ENCODE measurements at regions not wholly inside any gene's neighbourhood (a gene's known extent, or its start where the extent isn't known, plus 50 kb on each side); places are given as distances from the start of the nearest gene placed in this dataset.

DNA sequence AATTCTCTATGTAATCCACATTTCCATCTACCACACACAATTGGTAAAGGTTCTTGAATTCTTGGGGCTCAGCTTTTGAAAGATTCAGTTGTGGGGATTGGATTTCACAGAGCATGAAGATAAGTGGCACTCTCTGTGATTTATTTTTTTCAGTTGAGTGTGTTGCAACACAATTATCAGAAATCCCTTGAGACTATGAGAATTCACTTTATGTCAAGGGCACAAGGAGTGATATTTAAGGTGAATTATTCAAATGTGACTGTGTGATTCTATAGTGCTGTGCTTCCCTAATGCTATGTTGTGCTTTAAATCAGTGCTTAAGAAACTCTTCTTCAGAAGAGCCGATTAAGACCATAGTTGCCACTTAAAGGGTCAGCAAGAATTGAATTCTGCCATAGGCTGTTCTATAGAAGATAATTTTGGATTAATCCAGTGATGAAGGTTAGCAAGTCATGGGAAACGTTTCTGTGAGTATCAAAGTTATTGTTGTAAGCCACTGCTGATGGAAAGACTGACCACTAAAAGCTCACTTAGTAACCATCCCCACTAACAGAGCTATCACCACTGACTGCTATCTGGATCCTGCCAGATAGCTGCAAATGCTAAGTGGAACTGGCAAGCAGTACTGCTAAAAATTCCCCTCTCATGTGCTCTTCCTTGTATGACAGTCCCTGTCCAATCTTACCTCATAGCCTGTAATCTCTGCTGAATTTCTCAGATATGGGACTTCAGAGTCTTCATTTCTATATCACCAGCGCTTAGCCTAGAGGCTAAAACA, 134.0 kb upstream of the SEMA3D start:
- Histone ChIP-seq H4K20me1 (ENCODE audit: control insufficient read depth, insufficient read depth, low read depth, low read length) (no peaks in the 10 kb centered on the region), H3K4me3 (ENCODE audit: low read length) (no peak overlapping the region), H3K4me1 (ENCODE audit: control insufficient read depth, low read length) (no peaks in the 10 kb centered on the region), H3K79me2 (ENCODE audit: control insufficient read depth, low read length) (no peaks in the 10 kb centered on the region), H3K27me3 (ENCODE audit: control insufficient read depth, low read length) (no peaks in the 10 kb centered on the region), H3F3A (ENCODE audit: control insufficient read depth, insufficient read depth) (no peaks in the 10 kb centered on the region), H3K27ac (ENCODE audit: low read depth, low read length) (no peak overlapping the region), H3K9me2 (replicated peaks; ENCODE audit: control insufficient read depth, low read length) (no peaks in the 10 kb centered on the region), H3K36me3 (ENCODE audit: control insufficient read depth, low read length) (no peaks in the 10 kb centered on the region), H3K9me3 (ENCODE audit: control insufficient read depth, insufficient read depth, low read length) (no peaks in the 10 kb centered on the region; the same call in 1 of the 2 replicates), H3K4me2 (ENCODE audit: low read length) (no peak overlapping the region)
- no peak for TF ChIP-seq EZH2phosphoT487 (IDR thresholded peaks at IDR 0.05; ENCODE audit: borderline replicate concordance, low read length)
- TF ChIP-seq, protein P1, sequence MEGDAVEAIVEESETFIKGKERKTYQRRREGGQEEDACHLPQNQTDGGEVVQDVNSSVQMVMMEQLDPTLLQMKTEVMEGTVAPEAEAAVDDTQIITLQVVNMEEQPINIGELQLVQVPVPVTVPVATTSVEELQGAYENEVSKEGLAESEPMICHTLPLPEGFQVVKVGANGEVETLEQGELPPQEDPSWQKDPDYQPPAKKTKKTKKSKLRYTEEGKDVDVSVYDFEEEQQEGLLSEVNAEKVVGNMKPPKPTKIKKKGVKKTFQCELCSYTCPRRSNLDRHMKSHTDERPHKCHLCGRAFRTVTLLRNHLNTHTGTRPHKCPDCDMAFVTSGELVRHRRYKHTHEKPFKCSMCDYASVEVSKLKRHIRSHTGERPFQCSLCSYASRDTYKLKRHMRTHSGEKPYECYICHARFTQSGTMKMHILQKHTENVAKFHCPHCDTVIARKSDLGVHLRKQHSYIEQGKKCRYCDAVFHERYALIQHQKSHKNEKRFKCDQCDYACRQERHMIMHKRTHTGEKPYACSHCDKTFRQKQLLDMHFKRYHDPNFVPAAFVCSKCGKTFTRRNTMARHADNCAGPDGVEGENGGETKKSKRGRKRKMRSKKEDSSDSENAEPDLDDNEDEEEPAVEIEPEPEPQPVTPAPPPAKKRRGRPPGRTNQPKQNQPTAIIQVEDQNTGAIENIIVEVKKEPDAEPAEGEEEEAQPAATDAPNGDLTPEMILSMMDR (IDR thresholded peaks at IDR 0.05; ENCODE audit: low read depth, low read length, poor library complexity, severe bottlenecking): no peak

DNA sequence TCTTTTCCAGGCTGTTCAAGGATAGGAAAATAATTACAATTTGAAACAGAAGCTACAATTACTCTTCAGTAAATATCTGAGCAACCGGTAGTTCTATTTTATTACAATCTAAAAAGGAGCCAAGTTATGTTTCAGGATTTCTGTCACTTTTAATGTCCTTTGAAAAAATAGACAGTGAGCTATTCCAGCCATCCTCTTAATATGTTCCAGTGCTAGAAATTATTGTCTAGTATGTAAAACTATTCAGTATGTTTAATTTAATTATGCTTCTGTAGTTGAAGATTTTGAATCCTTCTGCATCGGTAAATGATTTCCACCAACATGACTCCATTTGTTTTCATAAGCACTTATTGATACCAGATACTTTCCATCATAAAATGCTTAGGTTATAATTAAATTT, 129.6 kb upstream of the SEMA3D start:
- TF ChIP-seq EZH2phosphoT487 (IDR thresholded peaks at IDR 0.05; ENCODE audit: borderline replicate concordance, low read length): no peak
- TF ChIP-seq, protein P1 (IDR thresholded peaks at IDR 0.05; ENCODE audit: low read depth, low read length, poor library complexity, severe bottlenecking): no peak
- Histone ChIP-seq H3K27me3 (ENCODE audit: control insufficient read depth, low read length) (no peaks in the 10 kb centered on the region), H3K27ac (ENCODE audit: low read depth, low read length) (no peak overlapping the region), H3F3A (ENCODE audit: control insufficient read depth, insufficient read depth) (no peaks in the 10 kb centered on the region), H3K4me1 (ENCODE audit: control insufficient read depth, low read length) (no peaks in the 10 kb centered on the region), H3K9me3 (ENCODE audit: control insufficient read depth, insufficient read depth, low read length) (no peaks in the 10 kb centered on the region; the same call in 1 of the 2 replicates), H3K4me2 (ENCODE audit: low read length) (no peak overlapping the region), H3K36me3 (ENCODE audit: control insufficient read depth, low read length) (no peaks in the 10 kb centered on the region), H3K79me2 (ENCODE audit: control insufficient read depth, low read length) (no peaks in the 10 kb centered on the region), H3K9me2 (replicated peaks; ENCODE audit: control insufficient read depth, low read length) (no peaks in the 10 kb centered on the region), H4K20me1 (ENCODE audit: control insufficient read depth, insufficient read depth, low read depth, low read length) (no peaks in the 10 kb centered on the region), H3K4me3 (ENCODE audit: low read length) (no peak overlapping the region)

DNA sequence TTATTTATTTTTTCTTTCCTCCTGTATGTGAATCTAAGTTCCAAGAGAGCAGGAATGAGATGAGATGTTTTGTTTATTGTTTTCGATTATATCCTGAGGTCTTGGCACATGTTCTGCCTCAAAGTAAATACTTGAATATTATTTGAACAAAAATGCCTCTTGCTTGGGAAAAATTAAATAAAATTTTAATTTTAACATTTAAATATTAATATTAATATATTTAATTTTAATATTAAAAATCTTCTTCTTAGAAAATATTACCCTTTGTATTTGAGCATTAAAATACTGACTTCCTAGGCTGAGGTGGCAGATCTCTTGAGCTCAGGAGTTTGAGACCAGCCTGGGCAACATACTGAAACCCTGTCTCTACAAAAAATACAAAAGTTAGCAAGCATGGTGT, 123.4 kb upstream of the SEMA3D start:
- H3K9me3 ChIP-seq (ENCODE audit: control insufficient read depth, insufficient read depth, low read length): no peaks in the 10 kb centered on the region
- no peaks in the 10 kb centered on the region for H3K36me3 ChIP-seq (ENCODE audit: control insufficient read depth, low read length)
- no peak overlapping the region for H3K27ac ChIP-seq (ENCODE audit: low read depth, low read length)
- no peaks in the 10 kb centered on the region for H3K79me2 ChIP-seq (ENCODE audit: control insufficient read depth, low read length)
- no peaks in the 10 kb centered on the region for H3K4me1 ChIP-seq (ENCODE audit: control insufficient read depth, low read length)
- H4K20me1 ChIP-seq (ENCODE audit: control insufficient read depth, insufficient read depth, low read depth, low read length): no peaks in the 10 kb centered on the region
- H3K9me2 ChIP-seq (replicated peaks; ENCODE audit: control insufficient read depth, low read length): no peaks in the 10 kb centered on the region
- no peak overlapping the region for H3K4me3 ChIP-seq (ENCODE audit: low read length)
- no peak overlapping the region for H3K4me2 ChIP-seq (ENCODE audit: low read length)
- TF ChIP-seq, protein P1 (IDR thresholded peaks at IDR 0.05; ENCODE audit: low read depth, low read length, poor library complexity, severe bottlenecking): no peak
- TF ChIP-seq EZH2phosphoT487 (IDR thresholded peaks at IDR 0.05; ENCODE audit: borderline replicate concordance, low read length): no peak
- no peaks in the 10 kb centered on the region for H3K27me3 ChIP-seq (ENCODE audit: control insufficient read depth, low read length)
- H3F3A ChIP-seq (ENCODE audit: control insufficient read depth, insufficient read depth): no peaks in the 10 kb centered on the region
